Loucy (cell line): ENCODE measurements at regions not wholly inside any gene's neighbourhood (a gene's known extent, or its start where the extent isn't known, plus 50 kb on each side); places are given as distances from the start of the nearest gene placed in this dataset.

Experiments used
- EZH2phosphoT487 ChIP-seq: fragments of 200-600 bp; IDR thresholded peaks from 2 replicates; pipeline ENCODE4 v1.6.1; 2018; ENCODE audit warnings: antibody characterized with exemption, mild to moderate bottlenecking, moderate library complexity, borderline replicate concordance
- TF ChIP-seq, protein P1 (sequence below): fragments of 200-600 bp; sonication (generic); conservative IDR thresholded peaks from 2 replicates; pipeline ENCODE4 v1.5.1; 2014; ENCODE audit warnings: mild to moderate bottlenecking, antibody characterized with exemption, low read length

DNA sequence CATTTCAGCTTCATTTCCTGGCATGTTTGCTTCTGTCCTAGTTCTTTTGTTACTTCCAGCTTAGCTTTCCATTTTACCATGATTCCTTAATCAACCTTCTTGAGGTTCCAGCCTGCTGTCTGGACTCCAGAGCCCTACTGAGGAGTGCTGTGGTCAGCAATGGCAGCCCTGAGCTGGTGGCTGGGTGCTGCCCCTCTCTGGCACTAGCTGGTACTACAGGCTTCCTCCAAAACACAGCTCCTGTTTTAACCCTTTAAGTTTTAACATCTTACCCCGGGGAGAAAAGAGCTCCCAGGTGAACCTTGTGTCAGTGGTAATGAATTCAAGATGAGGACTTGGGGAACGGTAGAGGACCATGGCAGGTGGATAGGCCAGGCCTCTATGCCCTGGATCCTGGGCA, 395.5 kb downstream of the TMEM114 start:
- TF ChIP-seq EZH2phosphoT487, result no peak
- TF ChIP-seq, protein P1, sequence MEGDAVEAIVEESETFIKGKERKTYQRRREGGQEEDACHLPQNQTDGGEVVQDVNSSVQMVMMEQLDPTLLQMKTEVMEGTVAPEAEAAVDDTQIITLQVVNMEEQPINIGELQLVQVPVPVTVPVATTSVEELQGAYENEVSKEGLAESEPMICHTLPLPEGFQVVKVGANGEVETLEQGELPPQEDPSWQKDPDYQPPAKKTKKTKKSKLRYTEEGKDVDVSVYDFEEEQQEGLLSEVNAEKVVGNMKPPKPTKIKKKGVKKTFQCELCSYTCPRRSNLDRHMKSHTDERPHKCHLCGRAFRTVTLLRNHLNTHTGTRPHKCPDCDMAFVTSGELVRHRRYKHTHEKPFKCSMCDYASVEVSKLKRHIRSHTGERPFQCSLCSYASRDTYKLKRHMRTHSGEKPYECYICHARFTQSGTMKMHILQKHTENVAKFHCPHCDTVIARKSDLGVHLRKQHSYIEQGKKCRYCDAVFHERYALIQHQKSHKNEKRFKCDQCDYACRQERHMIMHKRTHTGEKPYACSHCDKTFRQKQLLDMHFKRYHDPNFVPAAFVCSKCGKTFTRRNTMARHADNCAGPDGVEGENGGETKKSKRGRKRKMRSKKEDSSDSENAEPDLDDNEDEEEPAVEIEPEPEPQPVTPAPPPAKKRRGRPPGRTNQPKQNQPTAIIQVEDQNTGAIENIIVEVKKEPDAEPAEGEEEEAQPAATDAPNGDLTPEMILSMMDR, result peak; percentile 17; the same call in 1 of the 2 replicates
